K562 (cell line): ENCODE measurements at regions not wholly inside any gene's neighbourhood (a gene's known extent, or its start where the extent isn't known, plus 50 kb on each side); places are given as distances from the start of the nearest gene placed in this dataset.

Source experiments
- ATAC-seq: fragments of 200-7000 bp; cut with Tn5 transposase; 3 replicates; pipeline ENCODE4 v1.9.1; 2020; ENCODE audit warnings: moderate library complexity
- BruUV-seq: library from RNA; stranded (reverse); fragments of 400-500 nt; replicated peaks from 2 replicates; lab custom pipeline; 2021; lab: Mats Ljungman, UMichigan
- CTCF ChIA-PET: fragments of 300-600 bp; formaldehyde crosslinking; extraction: SDS; loops from one replicate; lab custom pipeline; 2021; ENCODE audit warnings: low intra/inter-chr PET ratio; lab: Yijun Ruan, JAX
- POLR2A ChIA-PET: fragments of 300-600, 350-650 bp; sonication (Branson Sonifier 250); formaldehyde crosslinking; extraction: SDS; loops from one replicate; lab custom pipeline; 2021; ENCODE audit warnings: antibody characterized with exemption, inconsistent platforms; lab: Yijun Ruan, JAX
- DNase-seq, 4 experiments: peaks; one replicate each; pipeline versions ENCODE4 v3.0.0 to v3.0.0-alpha.2; 2011 to 2018; ENCODE audit warnings: low spot score in 3 of 4, mixed read lengths in 3 of 4; ENCODE audit errors: extremely low read depth in 1 of 4
- FAIRE-seq: peaks from 2 replicates; lab custom pipeline; 2011; peaks lifted over from hg19 to GRCh38; lab: Jason Lieb, UNC
- H2AFZ ChIP-seq: 2 replicates; pipeline ENCODE4 v1.6.0; 2011; ENCODE audit warnings: low read depth, low read length, control low read depth, inconsistent platforms
- H3K27ac ChIP-seq: fragments of 200-600 bp; 3 replicates; pipeline ENCODE4 v1.8.0; 2011; ENCODE audit warnings: low read depth, mild to moderate bottlenecking, control low read depth, inconsistent platforms, low read length, moderate library complexity, mixed read lengths; ENCODE audit errors: extremely low read depth
- H3K27me3 ChIP-seq, 2 experiments: fragments of 300-600 bp in 1 of 2; 2 replicates in 1 of 2; 3 replicates in 1 of 2; pipeline versions ENCODE4 v1.6.0 to v1.8.0; 2011; ENCODE audit warnings: inconsistent platforms in 2 of 2, low read length in 2 of 2, mild to moderate bottlenecking in 1 of 2, mixed read lengths in 1 of 2, moderate library complexity in 1 of 2; ENCODE audit not compliant: control insufficient read depth in 2 of 2, insufficient read depth in 2 of 2
- H3K36me3 ChIP-seq: fragments of 300-600 bp; 3 replicates; pipeline ENCODE4 v1.8.0; 2011; ENCODE audit warnings: mild to moderate bottlenecking, low read length, inconsistent platforms; ENCODE audit not compliant: control insufficient read depth, insufficient read depth
- H3K4me1 ChIP-seq, 2 experiments: fragments of 200-600 bp in 1 of 2; replicated peaks in 1 of 2; 2 replicates in 1 of 2; 3 replicates in 1 of 2; pipeline versions ENCODE4 v1.5.1 to v1.8.0; 2011; ENCODE audit warnings: inconsistent platforms in 2 of 2, low read length in 2 of 2, mild to moderate bottlenecking in 1 of 2, mixed read lengths in 1 of 2, moderate library complexity in 1 of 2; ENCODE audit not compliant: control insufficient read depth in 2 of 2, insufficient read depth in 2 of 2
- H3K4me2 ChIP-seq: 2 replicates; pipeline ENCODE4 v1.6.1; 2011; ENCODE audit warnings: low read length, control low read depth, inconsistent platforms, mixed read lengths; ENCODE audit not compliant: insufficient read depth
- H3K4me3 ChIP-seq: fragments of 200-600 bp; sonication (generic), shearing (Covaris generic); 2 replicates; pipeline ENCODE4 v1.5.1; 2016; ENCODE audit warnings: control low read depth, inconsistent platforms
- H3K79me2 ChIP-seq: fragments of 200-600 bp; 3 replicates; pipeline ENCODE4 v1.8.0; 2011; ENCODE audit warnings: low read length, inconsistent platforms; ENCODE audit not compliant: control insufficient read depth, insufficient read depth
- H3K9ac ChIP-seq, 2 experiments: 2 replicates each; pipeline versions ENCODE4 v1.6.0 to v1.6.1; 2011; ENCODE audit warnings: low read depth in 2 of 2, low read length in 2 of 2, control low read depth in 1 of 2, inconsistent platforms in 1 of 2, mild to moderate bottlenecking in 1 of 2, mixed read lengths in 1 of 2; ENCODE audit not compliant: insufficient read depth in 1 of 2
- H3K9me1 ChIP-seq: one replicate; pipeline ENCODE4 v1.6.0; 2011; ENCODE audit warnings: inconsistent platforms, mild to moderate bottlenecking, low read length, moderate library complexity; ENCODE audit not compliant: control insufficient read depth, insufficient read depth
- H3K9me3 ChIP-seq: replicated peaks from 2 replicates; pipeline ENCODE4 v1.5.1; 2011; ENCODE audit warnings: low read depth, low read length, inconsistent platforms; ENCODE audit not compliant: control insufficient read depth, insufficient read depth
- H4K20me1 ChIP-seq: replicated peaks from 2 replicates; pipeline ENCODE4 v1.6.1; 2011; ENCODE audit warnings: low read length, inconsistent platforms, mixed read lengths; ENCODE audit not compliant: control insufficient read depth, insufficient read depth
- ARID3A ChIP-seq: IDR thresholded peaks from 2 replicates; pipeline ENCODE4 v1.6.1; 2012; ENCODE audit warnings: low read depth, low read length, improper control_type of control experiment, borderline replicate concordance
- ATF7 ChIP-seq: fragments of 450-650 bp; IDR thresholded peaks from 2 replicates; pipeline ENCODE4 v1.7.1; 2014; ENCODE audit warnings: mild to moderate bottlenecking, moderate library complexity
- BACH1 ChIP-seq: fragments of 200-800 bp; sonication (Bioruptor generic); IDR thresholded peaks from 2 replicates; pipeline ENCODE4 v1.6.1; 2016; ENCODE audit warnings: missing genetic modification characterization, missing compliant biosample characterization
- CBFA2T3 ChIP-seq: fragments of 450-650 bp; IDR thresholded peaks from 2 replicates; pipeline ENCODE4 v1.6.1; 2017
- CBX1 ChIP-seq: sonication (generic); IDR thresholded peaks from 2 replicates; pipeline ENCODE4 v1.6.1; 2016; ENCODE audit warnings: antibody characterized with exemption, low read depth, mild to moderate bottlenecking
- CCAR2 ChIP-seq: fragments of 200-400 bp; formaldehyde crosslinking; IDR thresholded peaks from 2 replicates; pipeline ENCODE4 v1.6.1; 2017; ENCODE audit warnings: mild to moderate bottlenecking, low read depth, low read length
- GABPB1 ChIP-seq: sonication (generic); formaldehyde crosslinking; IDR thresholded peaks from 2 replicates; pipeline ENCODE4 v1.8.0; 2022; ENCODE audit warnings: mild to moderate bottlenecking, missing genetic modification reagents
- GMEB1 ChIP-seq: fragments of 250-450 bp; sonication (Bioruptor Pico); IDR thresholded peaks from 2 replicates; pipeline ENCODE4 v1.4.0; 2020; ENCODE audit warnings: mild to moderate bottlenecking
- HMBOX1 ChIP-seq: sonication (generic); IDR thresholded peaks from 2 replicates; pipeline ENCODE4 v1.6.1; 2016
- JUN ChIP-seq, 2 experiments: sonication (generic) in 1 of 2; formaldehyde crosslinking in 1 of 2; IDR thresholded peaks; 2 replicates each; pipeline versions ENCODE4 v1.6.1 to v1.8.0; 2012 to 2022; ENCODE audit warnings: borderline replicate concordance in 2 of 2, mild to moderate bottlenecking in 2 of 2, improper control_type of control experiment in 1 of 2, low read depth in 1 of 2, low read length in 1 of 2, missing genetic modification reagents in 1 of 2
- RBM34 ChIP-seq: fragments of 200-400 bp; formaldehyde crosslinking; IDR thresholded peaks from 2 replicates; pipeline ENCODE4 v1.6.1; 2018; ENCODE audit warnings: low read length, borderline replicate concordance; ENCODE audit not compliant: insufficient read depth
- SLC30A9 ChIP-seq: fragments of 250-450 bp; sonication (Bioruptor Pico); IDR thresholded peaks from 2 replicates; pipeline ENCODE4 v1.8.0; 2022; ENCODE audit warnings: mild to moderate bottlenecking, moderate library complexity
- TCF7 ChIP-seq: sonication (generic); IDR thresholded peaks from 2 replicates; pipeline ENCODE4 v1.6.1; 2016; ENCODE audit warnings: antibody characterized with exemption, borderline replicate concordance
- ZBED1 ChIP-seq: IDR thresholded peaks from 2 replicates; pipeline ENCODE4 v1.6.1; 2014
- ZNF77 ChIP-seq: fragments of 250-450 bp; sonication (Bioruptor Pico); IDR thresholded peaks from 2 replicates; pipeline ENCODE4 v1.5.0; 2020
- ZNF79 ChIP-seq: fragments of 250-450 bp; sonication (Bioruptor Pico); IDR thresholded peaks from 2 replicates; pipeline ENCODE4 v1.4.0; 2020; ENCODE audit warnings: low read depth, mild to moderate bottlenecking, moderate library complexity
- WGBS: fragments of 100-300 bp; shearing (Covaris generic); methylation state at CpG from one replicate; pipeline ENCODE4 v1.1.6; 2016; ENCODE audit warnings: low coverage, mixed read lengths; ENCODE audit not compliant: insufficient coverage; ENCODE audit errors: missing lambda C conversion rate; 5-methylcytosine and 5-hydroxymethylcytosine counted together
- in situ Hi-C: fragments of 300-500 bp; cut with MboI; formaldehyde crosslinking; loops from 4 replicates; pipeline ENCODE4 v1.15.0; 2018; ENCODE audit warnings: inconsistent platforms, mixed read lengths
- intact Hi-C: fragments of 100-400 bp; cut with micrococcal nuclease; formaldehyde crosslinking; loops from 2 replicates; pipeline ENCODE4 v1.14.2; 2022
- TF ChIP-seq, protein P1 (sequence below), 2 experiments: fragments of 250-450 bp in 1 of 2; fragments of 450-650 bp in 1 of 2; sonication (Bioruptor Pico) in 1 of 2; IDR thresholded peaks; 2 replicates each; pipeline versions ENCODE4 v1.6.1 to v1.8.0; 2016 to 2021; ENCODE audit warnings: mild to moderate bottlenecking in 2 of 2, moderate library complexity in 2 of 2, missing compliant biosample characterization in 1 of 2, missing genetic modification characterization in 1 of 2

DNA sequence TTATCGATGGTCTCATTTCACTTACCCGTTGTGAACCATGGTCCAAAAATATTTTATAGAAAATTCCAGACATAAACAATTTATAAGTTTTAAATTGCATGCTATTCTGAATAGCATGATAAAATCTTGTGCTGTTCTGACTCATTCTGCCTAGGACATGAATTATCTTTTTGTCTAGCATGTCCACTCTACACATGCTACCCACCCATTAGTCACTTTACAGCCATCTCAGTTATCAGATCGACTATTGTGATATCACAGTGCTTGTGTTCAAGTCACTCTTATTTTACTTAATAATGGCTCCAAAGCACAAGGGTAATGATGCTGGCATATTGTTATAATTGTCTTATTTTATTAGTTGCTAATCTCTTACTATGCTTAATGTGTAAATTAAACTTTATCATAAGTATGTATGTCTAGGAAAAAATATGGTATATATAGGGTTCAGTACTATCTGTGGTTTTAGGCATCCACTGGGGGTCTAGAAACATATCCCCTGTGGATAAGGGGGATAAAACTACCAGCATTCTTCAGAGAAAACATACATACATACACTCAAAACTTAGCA, 252.0 kb upstream of the HTR1E start:
- peaks cover 11 to 45% of the 10 kb centered on the region in 2 experiments for H3K4me1 ChIP-seq
- H3K79me2 ChIP-seq, result no peaks in the 10 kb centered on the region
- intact Hi-C loops (no loop called here), in situ Hi-C loops (loop anchor here (25.0 kb wide), 1 partner anchor 1923 kb away; the partner anchor contains the start of gene TBX18)
- peak overlapping the region; percentile 67 for H2AFZ ChIP-seq
- FAIRE-seq (peak; percentile 32), ATAC-seq (peak; percentile 12; the same call in 1 of the 3 replicates), DNase-seq (peak in 1 of 4 experiments; percentile 57)
- H4K20me1 ChIP-seq, result no peaks in the 10 kb centered on the region
- H3K9me1 ChIP-seq, result no peaks in the 10 kb centered on the region
- CTCF ChIA-PET, result no interaction called here
- peak overlapping the region; percentile 95; the same call in 2 of the 3 replicates for H3K27ac ChIP-seq
- no peaks in the 10 kb centered on the region for H3K36me3 ChIP-seq
- H3K4me2 ChIP-seq, result no peak overlapping the region; the same call in 1 of the 2 replicates
- H3K4me3 ChIP-seq, result no peak overlapping the region
- no peak overlapping the region; a peak in 1 of 4 replicates for H3K9ac ChIP-seq
- no TSS peak for BruUV-seq
- POLR2A ChIA-PET, result no interaction called here
- no peaks in the 10 kb centered on the region for H3K9me3 ChIP-seq
- H3K27me3 ChIP-seq, result no peaks in the 10 kb centered on the region
- WGBS, result 25% methylated on average over 3 of the region's 3 CpGs
- TF ChIP-seq BACH1 (tag) (no peak), HMBOX1 (peak; percentile 19; the same call in 1 of the 2 replicates), ATF7 (peak; percentile 26; the same call in 1 of the 2 replicates), CCAR2 (no peak), ZBED1 (no peak), TCF7 (no peak), CBX1 (no peak), SLC30A9 (CRISPR knock-in tag) (no peak), GABPB1 (CRISPR knock-in tag) (no peak), GMEB1 (CRISPR knock-in tag) (no peak), ZNF77 (CRISPR knock-in tag) (no peak), CBFA2T3 (peak; percentile 52; the same call in 1 of the 2 replicates), JUN (IDR thresholded peaks at IDR 0.05; ENCODE audit: borderline replicate concordance, low read depth, low read length) (peak; percentile 85), JUN (CRISPR knock-in tag; IDR thresholded peaks at IDR 0.05; ENCODE audit: borderline replicate concordance) (no peak), RBM34 (no peak), ARID3A (0 out of 2 replicates have a peak, but pooled peaks have one; percentile 70), ZNF79 (CRISPR knock-in tag) (0 out of 2 replicates have a peak, but pooled peaks have one; percentile 32)
- TF ChIP-seq, protein P1, sequence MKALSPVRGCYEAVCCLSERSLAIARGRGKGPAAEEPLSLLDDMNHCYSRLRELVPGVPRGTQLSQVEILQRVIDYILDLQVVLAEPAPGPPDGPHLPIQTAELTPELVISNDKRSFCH (CRISPR knock-in tag; IDR thresholded peaks at IDR 0.05), result no peak
- TF ChIP-seq, protein P1 (tag; IDR thresholded peaks at IDR 0.05), result no peak
